A549 (cell line): ENCODE measurements at regions not wholly inside any gene's neighbourhood (a gene's known extent, or its start where the extent isn't known, plus 50 kb on each side); places are given as distances from the start of the nearest gene placed in this dataset.

Experiments
- ATAC-seq, 2 experiments: fragments of 200-7000 bp in 1 of 2; fragments of >200 bp in 1 of 2; cut with Nextera tagmentation in 1 of 2; cut with Tn5 transposase in 1 of 2; 3 replicates each; pipeline versions ENCODE4 v1.8.0 to v1.9.1; 2018 to 2020; ENCODE audit warnings: mild to moderate bottlenecking in 1 of 2, moderate library complexity in 1 of 2
- CTCF ChIA-PET: fragments of 300-600 bp; sonication (Branson Sonifier 250); formaldehyde crosslinking; extraction: SDS; loops from one replicate; lab custom pipeline; 2021; ENCODE audit warnings: antibody characterized with exemption, inconsistent platforms; lab: Yijun Ruan, JAX
- POLR2A ChIA-PET: fragments of 350-600 bp; formaldehyde crosslinking; extraction: SDS; loops from one replicate; lab custom pipeline; 2021; ENCODE audit warnings: antibody characterized with exemption, inconsistent platforms; lab: Yijun Ruan, JAX
- DNase-seq, 2 experiments: peaks; one replicate each; pipeline versions ENCODE4 v3.0.0 to v3.0.0-alpha.2; 2011 to 2016; ENCODE audit warnings: low read depth in 1 of 2, low spot score in 1 of 2
- FAIRE-seq: peaks from 2 replicates; lab custom pipeline; 2011; peaks lifted over from hg19 to GRCh38; lab: Jason Lieb, UNC
- H3K27ac ChIP-seq, 2 experiments: fragments of >200 bp; sonication (Bioruptor Twin); formaldehyde crosslinking; 3 replicates each; pipeline ENCODE4 v1.5.1; 2016 to 2017
- H3K4me1 ChIP-seq: fragments of >200 bp; sonication (Bioruptor Twin); formaldehyde crosslinking; 3 replicates; pipeline ENCODE4 v1.6.1; 2016
- H3K4me2 ChIP-seq: fragments of >200 bp; sonication (Bioruptor Twin); formaldehyde crosslinking; 3 replicates; pipeline ENCODE4 v1.6.1; 2016
- H3K4me3 ChIP-seq: fragments of >200 bp; sonication (Bioruptor Twin); formaldehyde crosslinking; 3 replicates; pipeline ENCODE4 v1.5.1; 2016
- H3K9me3 ChIP-seq: fragments of >200 bp; sonication (Bioruptor Twin); formaldehyde crosslinking; 3 replicates; pipeline ENCODE4 v1.6.1; 2016
- ATOH8 ChIP-seq: fragments of 250-450 bp; sonication (Bioruptor Pico); IDR thresholded peaks from 2 replicates; pipeline ENCODE4 v1.5.0; 2020; ENCODE audit warnings: low read depth, mild to moderate bottlenecking, moderate library complexity
- CBX8 ChIP-seq: fragments of 200-600 bp; sonication (generic); IDR thresholded peaks from 2 replicates; pipeline ENCODE4 v1.6.1; 2016
- CEBPB ChIP-seq, 2 experiments: fragments of >200 bp in 1 of 2; sonication (Bioruptor Twin) in 1 of 2; formaldehyde crosslinking in 1 of 2; IDR thresholded peaks; 2 replicates each; pipeline ENCODE4 v1.6.1; 2012 to 2016
- CHD4 ChIP-seq: fragments of 200-600 bp; sonication (generic); IDR thresholded peaks from 2 replicates; pipeline ENCODE4 v1.6.1; 2016; ENCODE audit warnings: antibody characterized with exemption, mild to moderate bottlenecking, borderline replicate concordance
- CTCF ChIP-seq: fragments of >200 bp; sonication (Bioruptor Twin); formaldehyde crosslinking; IDR thresholded peaks from 3 replicates; pipeline ENCODE4 v1.5.1; 2016
- EP300 ChIP-seq, 2 experiments: fragments of >200 bp; sonication (Bioruptor Twin); formaldehyde crosslinking; IDR thresholded peaks; 2 replicates in 1 of 2; 3 replicates in 1 of 2; pipeline ENCODE4 v1.6.1; 2016 to 2017
- ESRRA ChIP-seq: fragments of 150-350 bp; IDR thresholded peaks from 2 replicates; pipeline ENCODE4 v1.6.1; 2014; ENCODE audit warnings: mild to moderate bottlenecking, low read length, borderline replicate concordance
- FOSL2 ChIP-seq, 2 experiments: fragments of 450-650 bp in 1 of 2; fragments of >200 bp in 1 of 2; sonication (Bioruptor Twin) in 1 of 2; formaldehyde crosslinking; IDR thresholded peaks; 2 replicates each; pipeline versions ENCODE4 v1.5.0 to v1.6.1; 2016 to 2020; ENCODE audit warnings: mild to moderate bottlenecking in 1 of 2, moderate library complexity in 1 of 2
- GATA3 ChIP-seq: IDR thresholded peaks from 2 replicates; pipeline ENCODE4 v1.6.1; 2012; ENCODE audit warnings: borderline replicate concordance
- JUN ChIP-seq, 2 experiments: fragments of >200 bp; sonication (Bioruptor Twin); formaldehyde crosslinking; IDR thresholded peaks; 2 replicates in 1 of 2; 3 replicates in 1 of 2; pipeline ENCODE4 v1.6.1; 2016 to 2017
- JUNB ChIP-seq: fragments of >200 bp; sonication (Bioruptor Twin); formaldehyde crosslinking; IDR thresholded peaks from 2 replicates; pipeline ENCODE4 v1.6.1; 2016
- MAFK ChIP-seq: fragments of 450-650 bp; IDR thresholded peaks from 2 replicates; pipeline ENCODE4 v1.6.1; 2014; ENCODE audit not compliant: partially characterized antibody
- MYC ChIP-seq: IDR thresholded peaks from 2 replicates; pipeline ENCODE4 v1.6.1; 2012; ENCODE audit warnings: mild to moderate bottlenecking, inconsistent platforms, low read length, improper control_type of control experiment, borderline replicate concordance
- NFE2L2 ChIP-seq: fragments of 150-350 bp; conservative IDR thresholded peaks from 2 replicates; pipeline ENCODE4 v1.6.1; 2014; ENCODE audit warnings: low read length
- PHF8 ChIP-seq: fragments of 200-600 bp; sonication (generic); IDR thresholded peaks from 2 replicates; pipeline ENCODE4 v1.6.1; 2016; ENCODE audit warnings: low read depth, mild to moderate bottlenecking, antibody characterized with exemption, moderate library complexity, borderline replicate concordance
- POLR2A ChIP-seq: IDR thresholded peaks from 2 replicates; pipeline ENCODE4 v1.6.1; 2012; ENCODE audit warnings: mild to moderate bottlenecking, low read length
- POLR2AphosphoS2 ChIP-seq: conservative IDR thresholded peaks from 2 replicates; pipeline ENCODE4 v1.6.1; 2012; ENCODE audit warnings: low read length, improper control_type of control experiment, inconsistent platforms
- RAD21 ChIP-seq, 2 experiments: fragments of >200 bp in 1 of 2; sonication (Bioruptor Twin) in 1 of 2; formaldehyde crosslinking in 1 of 2; IDR thresholded peaks in 1 of 2; conservative IDR thresholded peaks in 1 of 2; 2 replicates in 1 of 2; 3 replicates in 1 of 2; pipeline ENCODE4 v1.6.1; 2012 to 2018; ENCODE audit warnings: inconsistent platforms in 1 of 2
- RARB ChIP-seq: fragments of 250-450 bp; sonication (Bioruptor Pico); IDR thresholded peaks from 2 replicates; pipeline ENCODE4 v1.8.0; 2021; ENCODE audit warnings: mild to moderate bottlenecking, moderate library complexity
- REST ChIP-seq: fragments of 200-600 bp; sonication (generic); IDR thresholded peaks from 2 replicates; pipeline ENCODE4 v1.6.1; 2016; ENCODE audit warnings: antibody characterized with exemption, mild to moderate bottlenecking, moderate library complexity
- SMC3 ChIP-seq: fragments of >200 bp; sonication (Bioruptor Twin); formaldehyde crosslinking; IDR thresholded peaks from 3 replicates; pipeline ENCODE4 v1.6.1; 2018; ENCODE audit warnings: inconsistent platforms
- TFCP2L1 ChIP-seq: fragments of 250-450 bp; sonication (Bioruptor Pico); IDR thresholded peaks from 2 replicates; pipeline ENCODE4 v1.5.0; 2021; ENCODE audit warnings: mild to moderate bottlenecking
- ZFP36 ChIP-seq: fragments of 450-650 bp; IDR thresholded peaks from 2 replicates; pipeline ENCODE4 v1.6.1; 2014; ENCODE audit warnings: borderline replicate concordance; ENCODE audit not compliant: partially characterized antibody
- ZSCAN20 ChIP-seq: fragments of 250-450 bp; sonication (Bioruptor Pico); IDR thresholded peaks from 2 replicates; pipeline ENCODE4 v1.8.0; 2022; ENCODE audit warnings: mild to moderate bottlenecking, moderate library complexity
- WGBS: methylation state at CpG from one replicate; pipeline ENCODE4 v1.1.6; 2017; ENCODE audit errors: missing lambda C conversion rate; 5-methylcytosine and 5-hydroxymethylcytosine counted together

- CTCF ChIA-PET = no interaction called here
- Histone ChIP-seq H3K4me3 (0 out of 3 replicates have a peak overlapping the region, but pooled peaks have one; percentile 7), H3K4me2 (peak overlapping the region; percentile 74), H3K9me3 (no peaks in the 10 kb centered on the region), H3K27ac (peak overlapping the region; percentile 61 to 86), H3K4me1 (peaks cover 28% of the 10 kb centered on the region)
- POLR2A ChIA-PET = interaction anchor here (1.0 kb wide), 1 partner anchor 841 kb away, joined by 3 read pairs; no protein-coding TSS in a partner anchor
- TF ChIP-seq SMC3 (no peak), JUNB (peak; percentile 59), JUN (IDR thresholded peaks at IDR 0.05) (peak in 1 of 2 experiments; percentile 58; a peak in 1 of 5 replicates), FOSL2 (IDR thresholded peaks at IDR 0.05) (0 out of 2 replicates have a peak, but pooled peaks have one; percentile 30), FOSL2 (CRISPR knock-in tag; IDR thresholded peaks at IDR 0.05) (peak; percentile 79), POLR2AphosphoS2 (no peak), EP300 (IDR thresholded peaks at IDR 0.05) (peak; percentile 22 to 41; a peak in 1 of 5 replicates), RAD21 (conservative IDR thresholded peaks at IDR 0.05 in 1 of 2, IDR thresholded peaks at IDR 0.05 in 1 of 2) (peak; percentile 9 to 12; a peak in 2 of 5 replicates), CEBPB (IDR thresholded peaks at IDR 0.05) (peak in 1 of 2 experiments; percentile 46; a peak in 1 of 4 replicates)
- ATAC-seq = peak; percentile 13 to 72; a peak in 4 of 6 replicates
- 9% methylated on average over 2 of the region's 2 CpGs for WGBS
- peak in 1 of 2 experiments; percentile 69 for DNase-seq
- peak; percentile 91 for FAIRE-seq
Measured at GRCh38 chr5:28313321-28313951, 1275.0 kb upstream of the CDH9 start.

- TF ChIP-seq RAD21 (conservative IDR thresholded peaks at IDR 0.05 in 1 of 2, IDR thresholded peaks at IDR 0.05 in 1 of 2) = no peak
- no peak for TF ChIP-seq POLR2A
- no peak for TF ChIP-seq PHF8
- TF ChIP-seq MAFK = no peak
- TF ChIP-seq RARB (CRISPR knock-in tag) = no peak
- TF ChIP-seq ZFP36 = no peak
- no peak for TF ChIP-seq ZSCAN20 (CRISPR knock-in tag)
- ChIA-PET CTCF (no interaction called here), POLR2A (no interaction called here)
Measured at GRCh38 chr5:28310696-28311095, 1272.3 kb upstream of the CDH9 start.

DNA sequence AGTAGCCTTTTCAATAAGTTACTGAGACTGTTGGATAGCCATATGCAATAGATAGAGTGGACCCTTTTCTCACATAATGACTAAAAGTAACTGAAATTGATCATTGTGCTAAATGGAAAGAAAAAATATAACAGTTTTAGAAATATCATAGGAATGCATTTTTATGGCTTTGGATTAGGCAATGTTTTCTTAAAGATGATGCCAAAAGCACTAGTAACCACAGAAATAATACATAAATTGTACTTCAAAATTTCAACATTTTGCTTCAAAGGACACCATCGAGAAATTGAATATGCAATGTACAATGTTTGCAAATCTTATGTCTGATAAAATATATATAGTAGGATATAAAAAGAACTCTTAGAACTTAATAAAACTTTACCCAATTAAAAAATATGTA is 1267.5 kb upstream of the CDH9 start:
- Histone ChIP-seq H3K4me2 (no peak overlapping the region), H3K27ac (no peak overlapping the region), H3K4me3 (no peak overlapping the region), H3K9me3 (peaks cover 15% of the 10 kb centered on the region), H3K4me1 (no peaks in the 10 kb centered on the region)
- ATAC-seq (no peak), FAIRE-seq (no peak), DNase-seq (no peak)
- no peak for TF ChIP-seq ATOH8 (CRISPR knock-in tag)
- TF ChIP-seq ESRRA = no peak
- CTCF ChIA-PET = no interaction called here
- 32% methylated on average over 1 of the region's 1 CpG for WGBS
- POLR2A ChIA-PET = no interaction called here

More at GRCh38 chr5:28310696-28311095, 1272.3 kb upstream of the CDH9 start:
- no peak for DNase-seq
- Histone ChIP-seq H3K4me1 (peaks cover 28% of the 10 kb centered on the region), H3K27ac (peak overlapping the region in 1 of 2 experiments; percentile 65; a peak in 2 of 6 replicates), H3K4me3 (no peak overlapping the region), H3K4me2 (no peak overlapping the region), H3K9me3 (peaks cover 2% of the 10 kb centered on the region; the same call in 1 of the 3 replicates)
- FAIRE-seq = no peak
- ATAC-seq = no peak
- 74% methylated on average over 6 of the region's 6 CpGs for WGBS

GRCh38 chr5:28301712-28302111 is 1263.3 kb upstream of the CDH9 start:
- Histone ChIP-seq H3K4me3 (no peak overlapping the region), H3K9me3 (peaks cover 14% of the 10 kb centered on the region), H3K4me1 (no peaks in the 10 kb centered on the region), H3K4me2 (no peak overlapping the region), H3K27ac (peak overlapping the region in 1 of 2 experiments; percentile 27; a peak in 1 of 6 replicates)
- POLR2A ChIA-PET = no interaction called here
- DNase-seq = peak in 1 of 2 experiments; percentile 88
- no peak for FAIRE-seq
- WGBS = 38% methylated on average over 2 of the region's 2 CpGs
- peak; percentile 70 to 79 for ATAC-seq
- CTCF ChIA-PET = no interaction called here
- no peak for TF ChIP-seq CHD4
- TF ChIP-seq CBX8 = no peak
- no peak for TF ChIP-seq FOSL2 (IDR thresholded peaks at IDR 0.05)
- TF ChIP-seq FOSL2 (CRISPR knock-in tag; IDR thresholded peaks at IDR 0.05) = peak; percentile 85
- no peak for TF ChIP-seq REST
- no peak for TF ChIP-seq TFCP2L1 (CRISPR knock-in tag)
- peak; percentile 61; the same call in 1 of the 2 replicates for TF ChIP-seq GATA3
- TF ChIP-seq MYC = no peak
- TF ChIP-seq ESRRA = no peak
- peak; percentile 48 for TF ChIP-seq JUNB
- no peak for TF ChIP-seq CTCF
- TF ChIP-seq NFE2L2 = no peak
